ENCODE measurements at regions not wholly inside any gene's neighbourhood (a gene's known extent, or its start where the extent isn't known, plus 50 kb on each side); places are given as distances from the start of the nearest gene placed in this dataset.

GRCh38 chr2:5562426-5562825 is 129.8 kb upstream of the SOX11 start:
- Histone ChIP-seq H3K4me3 (ENCODE audit: low read depth, low read length) (no peak overlapping the region), H3K9me3 (ENCODE audit: control insufficient read depth, insufficient read depth, low read depth, low read length) (no peaks in the 10 kb centered on the region), H3K27ac (ENCODE audit: extremely low read depth, low read depth, low read length) (no peak overlapping the region), H3K4me1 (ENCODE audit: control insufficient read depth, insufficient read depth, low read length) (no peaks in the 10 kb centered on the region), H3K36me3 (ENCODE audit: control insufficient read depth in 2 of 2, insufficient read depth in 1 of 2, low read length in 2 of 2) (no peaks in the 10 kb centered on the region)
- CTCF ChIA-PET: no interaction called here
- TF ChIP-seq ZFP3 (tag by site-specific recombination; IDR thresholded peaks at IDR 0.05; ENCODE audit: low read depth) (no peak), AEBP2 (tag by site-specific recombination; IDR thresholded peaks at IDR 0.05; ENCODE audit: borderline replicate concordance) (no peak), ZNF777 (tag by site-specific recombination; IDR thresholded peaks at IDR 0.05; ENCODE audit: borderline replicate concordance) (no peak), ZBTB49 (tag by site-specific recombination; IDR thresholded peaks at IDR 0.05; ENCODE audit: low read depth) (no peak), ZNF221 (tag by site-specific recombination; IDR thresholded peaks at IDR 0.05; ENCODE audit: borderline replicate concordance) (no peak), ZNF280C (tag by site-specific recombination; IDR thresholded peaks at IDR 0.05) (no peak), ZXDB (tag by site-specific recombination; IDR thresholded peaks at IDR 0.05) (no peak), ZNF132 (tag by site-specific recombination; IDR thresholded peaks at IDR 0.05; ENCODE audit: borderline replicate concordance) (no peak), ZNF274 (IDR thresholded peaks at IDR 0.05; ENCODE audit: low read length) (no peak), ZNF274 (tag by site-specific recombination; IDR thresholded peaks at IDR 0.05; ENCODE audit: borderline replicate concordance) (no peak), ZNF10 (tag by site-specific recombination; IDR thresholded peaks at IDR 0.05) (no peak), ZNF433 (tag by site-specific recombination; IDR thresholded peaks at IDR 0.05; ENCODE audit: low read depth) (no peak), ZNF302 (tag by site-specific recombination; IDR thresholded peaks at IDR 0.05; ENCODE audit: low read depth) (no peak), KLF7 (tag by site-specific recombination; IDR thresholded peaks at IDR 0.05; ENCODE audit: borderline replicate concordance) (no peak), ZNF311 (tag by site-specific recombination; IDR thresholded peaks at IDR 0.05; ENCODE audit: borderline replicate concordance) (no peak), CTCF (tag by site-specific recombination; IDR thresholded peaks at IDR 0.05) (no peak), ZNF658 (tag by site-specific recombination; IDR thresholded peaks at IDR 0.05) (no peak)
- POLR2A ChIA-PET: no interaction called here

- no peak overlapping the region for H3K27ac ChIP-seq (ENCODE audit: extremely low read depth, low read depth, low read length)
- TF ChIP-seq GLI2 (tag by site-specific recombination; IDR thresholded peaks at IDR 0.05; ENCODE audit: borderline replicate concordance, low read depth): no peak
- no peak for TF ChIP-seq ZNF664 (tag by site-specific recombination; IDR thresholded peaks at IDR 0.05)
- TF ChIP-seq ZNF558 (tag by site-specific recombination; IDR thresholded peaks at IDR 0.05): no peak
- no peak for TF ChIP-seq ZNF518A (tag by site-specific recombination; conservative IDR thresholded peaks at IDR 0.05; ENCODE audit: low read depth)
- no peaks in the 10 kb centered on the region for H3K4me1 ChIP-seq (ENCODE audit: control insufficient read depth, insufficient read depth, low read length)
- H3K9me3 ChIP-seq (ENCODE audit: control insufficient read depth, insufficient read depth, low read depth, low read length): no peaks in the 10 kb centered on the region
- H3K36me3 ChIP-seq (ENCODE audit: control insufficient read depth in 2 of 2, insufficient read depth in 1 of 2, low read length in 2 of 2): no peaks in the 10 kb centered on the region
- CTCF ChIA-PET: no interaction called here
- POLR2A ChIA-PET: no interaction called here
- no peak overlapping the region for H3K4me3 ChIP-seq (ENCODE audit: low read depth, low read length)
Observed at GRCh38 chr2:5562865-5563264, 129.3 kb upstream of the SOX11 start.
